Stimulated activated CD8-positive, alpha-beta memory T cell treated with anti-CD3 and anti-CD28 coated beads, Interleukin-4, amount 100 ng/mL, for 48 hours (primary cell): ENCODE measurements at regions not wholly inside any gene's neighbourhood (a gene's known extent, or its start where the extent isn't known, plus 50 kb on each side); places are given as distances from the start of the nearest gene placed in this dataset.
"Not testable (repeated sequence)": the region's sequence is repeated elsewhere in the genome, so short reads cannot be mapped to it uniquely, and the experiment has no call there.

Experiments used
- DNase-seq: peaks from one replicate; pipeline ENCODE4 v3.0.0-alpha.2; 2020

GRCh38 chr5:152529440-152529839 lies 124.4 kb upstream of the NMUR2 start:
- no peak for DNase-seq

GRCh38 chr5:152532714-152533113 lies 127.6 kb upstream of the NMUR2 start:
- DNase-seq = no peak

DNA sequence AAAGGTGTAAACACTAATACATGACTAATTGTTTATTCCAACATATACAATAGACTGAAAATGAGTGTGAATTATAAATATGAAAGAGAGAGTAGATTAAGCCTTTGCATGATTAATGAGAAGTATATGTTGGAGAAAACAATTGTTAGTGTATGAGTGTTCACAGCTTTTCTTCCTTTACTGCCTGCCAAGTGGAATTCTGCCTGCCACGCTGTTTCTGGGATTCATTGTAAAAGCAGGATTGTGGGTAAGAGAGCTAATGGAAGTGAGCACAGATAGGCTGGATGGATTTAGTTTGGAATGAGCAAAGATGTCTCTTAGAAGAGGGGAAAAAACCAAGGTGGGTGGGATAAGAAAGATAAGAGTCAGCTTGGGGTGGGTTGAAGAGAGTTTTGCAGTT lies 129.6 kb upstream of the NMUR2 start:
- no peak for DNase-seq

DNA sequence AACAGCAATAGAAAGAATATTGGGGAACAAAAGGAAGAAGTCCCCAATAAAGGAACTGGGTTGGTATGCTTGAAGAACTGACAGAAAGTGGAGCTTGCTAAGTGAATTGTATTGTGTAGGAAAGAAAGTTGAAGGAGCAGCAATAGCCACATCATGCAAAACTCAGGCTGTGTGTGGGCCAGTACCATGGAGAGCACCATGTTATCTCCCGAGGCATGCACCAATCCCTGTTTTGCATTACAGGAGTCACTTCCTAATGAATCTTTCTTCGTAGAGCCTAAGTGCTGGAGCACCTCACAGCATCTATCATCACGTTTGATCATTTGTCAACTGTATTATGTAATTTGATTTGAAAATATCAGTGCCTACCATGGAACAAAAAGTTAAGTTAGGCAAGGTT lies 137.7 kb upstream of the NMUR2 start:
- DNase-seq = no peak

DNA sequence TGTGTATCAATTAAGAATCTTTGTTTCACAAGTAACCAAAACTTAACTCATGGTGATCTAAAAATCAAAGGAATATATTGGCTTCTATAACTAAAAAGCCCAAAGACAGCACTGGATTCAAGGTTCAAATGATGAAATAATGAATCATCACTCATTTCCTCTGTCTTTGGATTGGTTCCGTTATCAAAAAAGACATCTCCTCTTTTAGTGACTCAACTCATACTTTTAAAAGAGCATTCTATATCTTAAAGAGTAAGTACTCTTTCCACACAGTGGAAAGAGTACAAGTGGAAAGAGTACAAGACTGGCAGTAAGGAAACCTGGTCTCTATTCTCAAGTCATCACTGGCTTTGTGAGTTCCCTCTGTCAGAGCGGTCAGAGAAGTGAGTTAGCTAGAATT lies 141.4 kb upstream of the NMUR2 start:
- DNase-seq = no peak

GRCh38 chr5:152547202-152547601 lies 142.1 kb upstream of the NMUR2 start:
- DNase-seq = no peak

- DNase-seq = no peak
Measured at GRCh38 chr5:152549709-152550108, 144.6 kb upstream of the NMUR2 start.

DNA sequence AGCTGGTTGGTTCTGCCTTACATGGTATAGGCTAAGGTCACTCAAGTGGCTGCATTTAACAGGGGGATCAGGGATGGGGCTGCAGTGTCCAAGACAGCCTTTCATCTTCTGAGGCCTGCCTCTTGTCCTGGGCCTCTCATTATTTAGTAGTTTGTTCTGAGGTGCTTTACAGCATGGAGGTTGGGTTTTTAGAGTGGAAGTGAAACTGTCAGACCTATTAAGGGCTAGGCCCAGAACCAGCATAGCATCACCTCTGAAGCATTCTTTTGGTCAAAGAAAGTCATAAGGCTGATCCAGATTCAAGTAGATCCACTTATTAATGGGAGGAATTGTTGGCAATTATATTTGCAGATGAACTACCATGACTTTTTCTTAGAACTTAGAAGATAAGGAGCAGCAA lies 146.0 kb upstream of the NMUR2 start:
- DNase-seq = no peak

- no peak for DNase-seq
Measured at GRCh38 chr5:152556784-152557183, 151.7 kb upstream of the NMUR2 start.

DNA sequence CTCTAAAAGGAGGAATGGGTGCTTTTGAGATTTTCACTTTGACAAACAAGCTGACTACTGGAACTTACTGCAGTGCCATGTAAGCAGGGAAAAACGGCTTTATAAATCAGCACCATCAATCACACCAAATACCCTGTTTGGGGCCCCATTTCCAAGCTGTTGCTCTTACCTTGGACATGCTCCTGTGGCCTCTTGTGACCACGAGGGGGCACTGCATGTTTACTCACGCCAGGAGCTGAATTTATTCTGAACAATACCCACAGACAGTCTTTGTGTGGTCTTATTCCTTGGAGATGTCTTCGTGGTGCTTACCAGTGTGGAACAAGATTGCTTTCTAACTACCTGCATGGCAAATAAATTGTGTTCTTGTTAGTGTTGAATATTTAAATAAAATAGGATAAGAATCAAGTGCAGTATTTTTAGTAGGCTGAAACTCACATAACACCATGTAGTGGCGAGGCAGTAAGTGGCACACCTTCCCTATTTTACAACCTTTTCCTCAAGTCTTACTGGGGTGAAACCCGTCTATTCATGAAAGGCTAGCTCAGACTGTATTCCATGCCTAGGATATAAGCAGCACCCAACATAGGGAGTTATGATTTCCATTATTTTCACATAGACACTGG lies 155.5 kb upstream of the NMUR2 start:
- DNase-seq = peak; percentile 57

GRCh38 chr5:152568016-152568415 lies 162.9 kb upstream of the NMUR2 start:
- DNase-seq = no peak

DNA sequence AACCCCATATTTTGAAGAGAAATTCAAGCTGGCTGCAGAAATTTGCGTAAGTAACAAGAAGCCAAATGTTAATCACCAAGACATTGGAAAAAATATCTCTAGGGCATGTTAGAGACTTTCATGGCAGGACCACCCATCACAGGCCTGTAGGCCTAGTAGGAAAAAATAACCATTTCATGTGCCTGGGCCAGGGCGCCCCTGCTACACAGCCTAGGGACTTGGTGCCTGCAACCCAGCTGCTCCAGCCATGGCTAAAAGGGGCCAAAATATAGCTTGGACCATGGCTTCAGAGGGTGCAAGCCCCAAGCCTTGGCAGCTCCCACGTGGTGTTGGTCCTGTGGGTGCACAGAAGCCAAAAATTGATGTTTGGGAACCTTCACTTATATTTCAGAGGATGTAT lies 167.7 kb upstream of the NMUR2 start:
- no peak for DNase-seq

DNA sequence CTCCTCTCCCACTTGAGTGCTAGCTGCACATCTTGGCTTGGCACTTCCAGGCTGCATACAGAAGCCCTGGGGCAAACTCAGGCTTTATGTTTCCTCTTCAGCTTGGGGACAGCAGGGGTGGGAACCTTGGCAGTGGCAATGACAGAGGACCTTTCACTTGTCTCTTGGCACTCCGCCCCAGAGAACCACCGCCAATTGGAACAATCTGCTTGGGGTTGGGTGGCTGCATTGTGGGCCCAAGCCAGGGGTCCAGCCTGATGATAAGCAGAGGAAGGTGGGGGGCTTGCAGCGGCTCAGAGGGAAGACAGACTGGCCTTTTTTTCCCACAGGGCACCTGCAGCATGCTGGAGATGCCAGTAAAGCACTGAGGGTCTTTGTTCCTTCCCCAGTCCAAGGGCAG lies 179.0 kb upstream of the NMUR2 start:
- DNase-seq = no peak

- DNase-seq = no peak
Measured at GRCh38 chr5:152592416-152592815, 187.3 kb upstream of the NMUR2 start.

DNA sequence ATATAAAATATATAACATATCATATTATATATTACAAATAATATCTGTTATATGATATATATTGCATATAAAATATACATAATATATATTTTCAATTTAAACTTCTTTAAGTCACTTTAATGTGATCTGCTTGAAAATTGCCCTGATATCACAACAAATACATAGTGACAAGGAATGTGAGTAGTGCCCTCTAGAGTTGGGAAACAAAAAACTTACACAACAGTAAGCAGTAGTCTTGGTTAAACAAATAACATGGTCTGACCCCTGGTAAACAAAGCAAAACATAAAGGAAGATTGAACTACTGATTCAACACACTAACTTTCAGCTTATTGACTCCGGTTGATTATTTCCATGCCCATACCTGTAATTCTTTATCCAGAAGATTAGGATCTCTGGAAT lies 188.3 kb upstream of the NMUR2 start:
- DNase-seq = no peak

- DNase-seq = no peak
Measured at GRCh38 chr5:152595405-152595804, 190.3 kb upstream of the NMUR2 start.

DNA sequence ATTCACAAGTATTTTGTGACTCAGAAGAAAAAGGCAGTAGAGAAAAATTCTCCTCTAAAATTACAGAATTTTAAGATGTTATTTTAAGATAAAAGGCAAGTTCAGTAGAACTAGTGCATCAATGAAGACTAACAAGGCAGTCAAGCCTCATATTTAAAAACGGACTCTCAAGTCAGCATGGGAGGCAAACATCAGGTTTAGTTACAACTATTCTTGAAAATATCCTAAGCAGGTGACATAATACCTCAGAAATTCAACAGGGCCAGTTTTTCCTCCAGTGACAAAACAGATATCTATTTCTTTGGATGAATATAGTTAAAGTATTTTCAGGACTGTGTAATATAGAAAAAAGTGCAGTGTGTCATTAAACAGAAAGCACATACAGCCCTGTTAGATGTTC lies 194.0 kb upstream of the NMUR2 start:
- no peak for DNase-seq

DNA sequence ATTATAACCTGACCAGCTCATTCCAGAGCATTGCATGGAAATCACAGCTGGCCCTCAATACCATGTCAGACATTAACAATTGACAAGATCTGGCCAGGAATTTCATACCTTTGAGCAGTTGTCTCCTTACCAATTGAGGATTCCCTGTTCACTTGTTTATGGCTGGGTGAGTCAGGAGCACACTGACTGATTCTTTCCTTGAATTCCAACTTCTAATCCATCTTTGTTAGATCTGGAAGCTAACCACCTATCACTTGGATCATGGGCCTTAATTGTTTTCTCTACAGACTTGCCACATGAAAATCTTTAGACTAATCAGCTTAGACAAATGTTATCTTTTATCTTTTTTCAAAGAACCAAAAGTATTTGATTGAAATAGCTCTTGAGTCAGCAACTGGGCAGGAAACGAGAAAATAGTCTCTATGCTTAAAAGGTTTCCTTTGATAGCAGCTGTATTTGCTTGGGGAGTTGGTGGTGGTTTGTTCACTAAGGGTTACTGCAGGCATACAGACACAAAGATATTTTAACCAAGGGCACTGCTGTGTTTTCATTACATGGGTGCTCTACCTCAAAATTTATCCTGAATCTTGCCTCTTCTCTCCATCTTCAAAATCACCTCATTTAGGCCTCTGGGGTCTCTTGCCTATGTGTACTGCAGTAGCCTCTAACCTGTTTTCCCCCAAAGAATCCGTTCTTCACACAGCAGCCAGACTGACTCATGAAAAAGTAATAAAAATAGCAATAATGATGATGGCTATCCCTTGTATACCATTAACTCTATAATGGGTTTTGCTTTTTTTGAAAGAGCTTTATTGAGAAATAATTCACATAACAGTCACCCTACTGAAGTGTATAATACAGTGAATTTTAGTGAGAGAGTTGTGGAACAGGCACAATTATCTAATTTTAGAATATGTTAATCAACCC lies 197.0 kb upstream of the NMUR2 start:
- no peak for DNase-seq

DNA sequence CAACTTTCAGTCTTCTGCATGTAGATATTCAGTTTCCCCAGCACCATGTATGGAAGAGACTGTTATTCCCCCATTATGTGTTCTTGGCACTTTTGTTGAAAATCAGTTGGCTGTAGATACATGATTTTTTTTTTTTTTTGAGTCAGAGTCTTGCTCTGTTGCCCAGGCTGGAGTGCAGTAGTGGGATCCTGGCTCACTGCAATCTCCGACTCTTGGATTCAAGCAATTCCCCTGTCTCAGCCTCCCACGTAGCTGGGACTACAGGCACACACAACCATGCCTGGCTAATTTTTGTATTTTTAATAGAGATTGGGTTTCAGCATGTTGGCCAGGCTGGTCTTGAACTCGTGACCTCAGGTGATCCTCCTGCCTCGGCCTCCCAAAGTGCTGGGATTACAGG lies 201.0 kb upstream of the NMUR2 start:
- not testable (repeated sequence) for DNase-seq

DNA sequence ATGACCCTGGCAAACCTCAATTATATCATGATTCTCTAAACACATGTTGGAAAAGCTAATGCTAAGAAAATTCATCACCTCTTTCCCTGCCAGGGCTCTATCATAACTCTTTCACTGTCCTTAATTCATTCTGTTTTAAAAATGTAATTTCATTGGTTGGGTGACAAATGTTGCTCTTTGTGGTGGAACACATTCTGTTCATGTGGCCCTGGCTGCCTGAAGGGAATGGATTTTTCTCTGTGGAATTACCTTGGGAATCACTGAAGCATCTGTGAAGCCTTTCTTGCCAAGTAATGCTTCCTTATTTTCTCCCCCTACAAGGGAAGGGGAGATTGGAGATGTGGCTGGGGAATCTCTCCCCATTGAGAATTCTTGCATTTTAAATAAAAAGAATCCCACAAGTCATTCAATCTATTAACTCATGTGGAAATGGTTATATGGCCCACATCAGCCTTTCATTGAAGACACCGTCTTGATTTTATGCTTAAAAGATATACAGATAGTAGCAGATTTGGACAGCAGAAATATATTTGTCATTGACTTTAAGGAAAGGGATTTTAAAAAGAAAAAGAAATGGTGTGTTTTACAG lies 201.8 kb upstream of the NMUR2 start:
- DNase-seq = no peak

DNA sequence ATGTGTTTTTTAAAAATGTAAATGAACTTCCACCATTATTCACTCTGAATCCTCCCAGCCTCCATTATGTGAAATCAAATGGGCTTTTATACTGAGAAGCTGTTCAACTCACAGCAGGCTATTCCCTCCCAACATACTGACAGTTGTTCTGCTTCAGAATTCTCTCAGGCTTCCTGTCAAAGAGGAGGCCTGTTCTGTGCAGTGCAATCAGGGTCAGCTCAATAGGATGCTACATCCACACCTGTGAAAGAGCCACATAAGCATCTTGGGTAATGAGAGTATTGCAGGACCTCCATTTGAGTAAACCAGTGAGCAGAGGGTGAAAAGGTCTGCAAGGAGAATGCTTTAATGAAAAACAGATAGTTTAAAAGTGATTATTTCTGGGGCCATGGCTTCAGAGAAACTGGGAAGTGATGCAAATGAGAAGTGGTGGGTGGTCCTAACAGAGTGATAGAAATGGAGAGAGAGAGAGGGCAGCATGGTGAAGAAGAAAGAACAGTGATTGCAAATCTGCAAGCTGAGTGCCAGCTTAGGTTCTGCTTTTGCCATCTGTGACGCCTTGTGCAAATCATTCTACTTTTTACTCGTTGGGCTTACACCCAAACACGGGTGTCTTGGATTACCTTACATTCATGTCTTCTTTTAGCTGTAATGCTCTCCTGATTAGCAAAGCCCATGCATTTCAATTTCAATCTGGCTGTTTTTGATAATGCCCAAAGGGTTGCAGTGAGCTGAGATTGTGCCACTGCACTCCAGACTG lies 202.5 kb upstream of the NMUR2 start:
- DNase-seq = no peak

- no peak for DNase-seq
Measured at GRCh38 chr5:152608458-152608857, 203.4 kb upstream of the NMUR2 start.

DNA sequence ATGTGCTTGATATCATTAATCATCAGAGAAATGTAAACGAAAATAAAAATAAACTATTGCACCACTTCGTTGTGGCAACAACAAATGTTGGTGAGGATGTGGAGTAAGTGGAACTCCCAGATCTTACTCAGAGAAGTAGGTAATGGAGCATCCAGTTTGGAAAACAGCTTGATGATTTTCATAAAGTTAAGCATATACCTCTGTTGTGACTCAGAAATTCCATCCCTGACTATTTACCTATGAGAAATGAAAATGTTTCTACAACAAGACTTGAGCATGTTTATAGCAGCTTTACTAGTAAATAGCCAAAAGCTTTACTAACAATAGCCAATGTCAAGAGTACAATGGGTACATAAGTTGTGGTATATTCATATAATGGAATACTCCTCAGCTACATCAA lies 214.7 kb upstream of the NMUR2 start:
- DNase-seq = no peak
